Stimulated activated CD4-positive, alpha-beta T cell treated with anti-CD3 and anti-CD28 coated beads, Interleukin-15, amount 100 ng/mL, for 48 hours (primary cell): ENCODE measurements at regions not wholly inside any gene's neighbourhood (a gene's known extent, or its start where the extent isn't known, plus 50 kb on each side); places are given as distances from the start of the nearest gene placed in this dataset.

ENCODE experiments used
- DNase-seq, 2 donors: peaks; one replicate each; pipeline ENCODE4 v3.0.0-alpha.2; 2020; ENCODE audit warnings: low read depth in 2 of 2

DNA sequence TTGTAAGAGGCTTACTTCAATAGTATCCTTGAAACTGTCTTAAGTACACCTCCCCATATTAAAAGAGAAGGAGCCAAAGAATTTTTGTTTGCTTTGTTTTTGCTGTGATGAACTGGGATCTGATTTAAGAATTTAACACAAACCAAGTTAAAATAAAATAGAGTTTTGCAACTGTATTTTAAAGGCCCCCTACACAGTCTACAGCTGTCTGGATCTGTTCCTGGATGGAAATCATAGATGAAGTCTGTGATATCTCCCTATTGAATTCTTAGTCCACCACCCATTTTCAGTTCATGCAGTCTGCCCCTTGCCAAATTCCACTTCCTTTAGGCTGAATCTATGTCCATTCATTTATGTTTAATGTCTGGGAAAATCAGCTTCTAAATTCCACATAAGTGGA, 169.8 kb upstream of the MEOX2 start:
- DNase-seq, result no peak

DNA sequence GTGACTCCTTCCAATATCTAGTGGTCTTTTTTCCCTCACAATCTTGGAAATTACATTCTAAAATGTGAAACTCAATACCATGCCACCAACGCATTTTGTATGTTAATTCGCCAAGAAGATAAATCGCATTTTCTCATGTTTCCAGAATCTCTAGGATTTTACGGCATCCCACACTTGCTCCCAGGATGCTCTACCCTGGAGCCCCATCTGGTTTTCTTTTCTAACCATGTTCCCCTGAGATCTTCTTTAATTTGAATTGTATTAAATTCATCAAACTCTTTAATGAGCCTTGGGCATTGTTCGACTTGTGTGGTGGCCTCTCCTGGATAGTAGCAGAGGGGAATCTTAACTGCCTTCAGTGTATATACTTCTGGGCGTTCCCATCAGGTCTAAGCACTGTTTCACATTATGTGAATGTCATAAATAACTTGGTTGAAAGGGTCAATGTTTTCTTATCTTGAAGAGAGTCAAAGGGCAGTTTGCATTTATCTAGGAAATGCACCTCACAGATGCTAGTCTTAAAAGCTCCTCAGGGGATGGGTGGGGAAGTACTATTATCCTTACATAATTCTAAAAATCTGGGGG, 169.1 kb upstream of the MEOX2 start:
- no peak for DNase-seq

DNA sequence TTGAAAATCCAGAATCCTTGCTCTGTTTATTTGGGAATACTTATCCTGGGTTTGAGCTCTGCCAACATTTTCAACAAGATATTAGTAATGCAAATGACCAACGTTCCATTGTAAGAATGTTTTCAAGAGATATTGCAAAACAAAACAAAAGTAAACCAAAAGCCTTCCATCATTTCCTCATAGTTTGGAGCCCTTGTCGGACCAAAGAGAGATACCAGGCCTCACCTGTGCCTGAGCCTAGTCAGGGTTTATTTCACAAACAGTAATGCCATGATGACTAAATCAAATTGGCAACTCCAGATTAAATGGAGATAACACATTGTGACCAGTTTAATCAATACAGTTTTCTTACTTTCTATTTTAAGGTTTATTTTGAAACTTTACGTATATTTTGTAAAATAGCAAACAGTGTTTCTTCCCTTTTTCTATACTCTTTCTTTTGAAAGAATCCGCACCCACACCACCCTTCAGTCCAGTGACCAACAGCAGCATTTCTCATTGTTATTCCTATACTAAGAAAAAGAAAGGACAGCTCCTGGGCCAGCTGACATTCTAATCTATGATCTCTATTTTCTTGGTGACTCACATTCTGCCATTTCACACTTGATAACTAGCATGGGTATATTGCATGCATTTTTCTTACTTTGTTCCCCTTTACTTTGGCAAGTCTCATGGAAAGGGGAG, 168.5 kb upstream of the MEOX2 start:
- DNase-seq, result no peak

DNA sequence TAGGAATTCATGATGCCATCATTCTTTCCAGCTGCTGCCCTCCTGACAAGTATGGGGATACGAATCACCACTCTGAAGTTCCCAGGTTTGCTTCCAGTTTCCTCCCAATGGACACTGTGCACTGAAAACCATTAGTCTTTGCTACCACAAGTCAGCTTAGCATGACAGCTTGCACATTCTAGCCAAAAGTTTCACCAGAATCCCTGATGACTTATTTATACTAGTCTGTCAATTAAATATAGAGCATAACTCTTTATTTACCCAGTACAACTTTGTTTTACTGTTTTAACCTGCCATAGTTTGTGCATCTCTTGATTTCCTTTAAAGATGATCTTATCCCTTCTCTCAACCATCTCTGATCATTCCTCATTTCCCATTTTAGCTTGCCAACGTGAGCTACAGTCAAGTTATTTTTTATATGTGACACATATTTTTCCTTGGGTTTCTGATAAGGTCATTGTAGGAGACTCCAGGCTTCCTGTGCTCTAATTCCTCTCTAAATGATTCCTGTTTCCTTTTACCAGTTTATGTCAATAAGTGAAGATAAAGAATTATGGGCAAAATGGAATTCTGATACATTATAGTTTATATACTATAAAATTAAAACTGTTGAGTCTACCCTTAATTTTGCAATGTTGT, 167.5 kb upstream of the MEOX2 start:
- DNase-seq, result no peak

DNA sequence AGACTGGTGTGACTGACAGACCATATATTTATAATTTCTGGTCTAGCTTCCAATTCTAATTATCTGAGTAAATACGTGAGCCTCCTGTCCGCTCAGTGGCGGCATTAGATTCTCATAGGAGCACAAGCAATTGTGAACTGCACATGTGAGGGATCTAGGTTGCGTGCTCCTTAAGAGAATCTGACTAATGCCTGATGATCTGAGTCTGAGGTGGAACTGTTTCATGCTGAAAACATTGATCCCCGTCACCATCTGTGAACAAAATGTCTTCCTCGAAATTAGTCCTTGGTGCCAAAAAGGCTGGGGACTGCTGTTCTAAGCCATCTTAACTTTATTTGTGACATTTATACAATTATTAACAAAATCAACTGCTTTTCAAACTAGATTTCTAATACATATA, 164.7 kb upstream of the MEOX2 start:
- no peak for DNase-seq

DNA sequence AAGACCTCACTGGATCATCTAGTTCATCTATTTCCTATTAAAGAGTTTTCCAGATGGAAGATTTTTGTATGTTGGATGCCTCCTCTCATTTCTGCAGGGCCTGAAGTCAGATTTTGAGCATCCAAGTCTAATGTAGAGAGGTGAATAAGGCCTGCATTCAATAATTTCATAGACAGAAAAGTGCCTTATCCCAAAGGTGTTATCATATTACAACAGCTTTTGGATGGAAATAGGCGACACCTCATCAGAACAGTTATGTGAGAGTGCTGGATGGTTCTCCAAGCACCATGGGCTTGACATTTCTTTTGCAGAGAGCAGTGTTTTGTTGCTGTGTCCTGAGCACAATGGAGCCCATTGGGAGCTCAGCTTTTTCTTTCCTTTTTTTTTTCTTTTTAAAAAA, 162.4 kb upstream of the MEOX2 start:
- DNase-seq, result no peak

DNA sequence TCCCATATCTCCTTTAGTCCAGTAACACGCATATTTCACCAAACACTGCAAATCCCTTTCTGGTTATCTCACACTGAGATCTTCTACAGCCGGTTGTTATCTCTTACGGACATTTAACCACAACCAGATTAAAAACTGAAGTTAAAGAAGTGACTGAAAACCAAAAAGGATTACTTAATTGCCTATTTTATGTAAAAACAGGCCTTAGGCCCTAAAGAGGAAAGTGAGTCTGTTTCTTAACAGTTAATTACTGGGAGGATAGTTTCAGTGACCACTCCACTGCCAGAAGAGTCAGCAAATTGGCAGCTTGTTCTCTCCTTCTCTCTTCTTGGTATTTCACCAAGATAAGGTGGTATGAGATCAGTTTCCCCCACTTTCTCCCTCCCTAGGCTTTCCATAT, 161.9 kb upstream of the MEOX2 start:
- DNase-seq, result no peak

DNA sequence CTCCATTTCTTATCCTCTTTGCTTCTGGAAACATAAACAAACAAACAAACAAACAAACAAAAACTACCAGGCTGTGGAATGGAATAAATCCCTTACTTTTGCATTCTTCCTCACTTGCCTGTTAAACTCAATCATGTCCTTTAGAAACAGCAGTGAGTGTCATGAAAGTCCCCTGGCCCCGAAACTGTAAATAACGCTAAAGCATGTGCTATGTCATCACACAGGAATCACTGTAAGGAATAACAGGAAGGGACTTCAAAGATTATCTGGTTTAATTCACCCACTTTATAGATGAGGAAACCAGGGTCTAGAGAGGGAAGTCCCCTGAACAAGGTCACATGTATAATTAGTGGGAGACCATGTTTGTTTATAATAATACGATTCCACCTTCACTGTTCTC, 159.4 kb upstream of the MEOX2 start:
- DNase-seq, result no peak

DNA sequence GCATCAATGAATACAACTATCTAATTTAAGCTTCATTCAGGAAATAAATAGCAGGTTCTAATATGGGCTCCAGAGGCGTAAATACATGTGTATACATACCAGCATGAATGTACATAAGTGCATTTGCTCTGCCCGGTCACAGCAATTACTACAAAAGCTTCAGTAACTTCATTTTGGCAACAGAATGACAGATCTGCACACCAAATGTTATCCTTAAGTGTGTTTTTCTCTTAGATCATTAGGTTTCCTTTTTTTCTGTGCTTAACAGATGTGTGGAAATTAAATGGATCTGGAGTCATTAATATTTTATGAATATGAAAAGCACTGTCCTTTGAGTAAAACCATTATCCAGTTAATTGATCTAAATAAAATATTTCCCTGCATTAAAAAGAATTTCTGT, 159.0 kb upstream of the MEOX2 start:
- no peak for DNase-seq

DNA sequence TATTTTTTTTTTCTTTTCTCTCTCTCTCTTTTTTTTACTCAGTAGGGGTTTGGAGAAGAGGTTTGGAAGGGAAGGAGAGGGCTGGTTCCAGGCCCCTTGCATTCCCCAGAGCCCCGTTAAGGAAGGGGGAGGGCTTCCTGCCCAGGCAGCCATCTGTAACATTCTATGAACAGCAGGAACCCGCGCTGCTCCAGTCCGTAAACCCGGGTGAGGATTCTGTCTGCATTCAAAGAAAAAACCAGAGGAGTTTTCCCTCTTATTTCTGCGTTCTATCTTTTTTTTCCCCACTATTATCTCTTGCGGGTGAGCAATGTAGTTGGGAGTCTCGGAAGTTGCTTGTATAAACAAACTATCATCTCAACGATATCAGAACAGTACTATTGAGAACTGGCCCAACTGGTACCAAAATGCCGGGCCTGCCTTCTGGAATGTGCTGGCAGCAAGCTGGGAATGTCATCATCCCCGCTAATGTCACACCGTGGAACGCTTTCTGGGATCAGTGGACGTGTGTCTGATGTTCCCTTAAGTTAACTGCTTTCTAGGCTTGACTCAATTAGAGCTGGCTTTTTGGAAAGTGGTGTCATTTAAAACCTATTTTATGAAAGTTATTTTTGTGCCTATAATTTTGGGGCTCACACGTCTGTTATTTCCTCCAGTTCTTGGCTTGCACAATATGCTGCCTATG, 153.1 kb upstream of the MEOX2 start:
- DNase-seq, result no peak

DNA sequence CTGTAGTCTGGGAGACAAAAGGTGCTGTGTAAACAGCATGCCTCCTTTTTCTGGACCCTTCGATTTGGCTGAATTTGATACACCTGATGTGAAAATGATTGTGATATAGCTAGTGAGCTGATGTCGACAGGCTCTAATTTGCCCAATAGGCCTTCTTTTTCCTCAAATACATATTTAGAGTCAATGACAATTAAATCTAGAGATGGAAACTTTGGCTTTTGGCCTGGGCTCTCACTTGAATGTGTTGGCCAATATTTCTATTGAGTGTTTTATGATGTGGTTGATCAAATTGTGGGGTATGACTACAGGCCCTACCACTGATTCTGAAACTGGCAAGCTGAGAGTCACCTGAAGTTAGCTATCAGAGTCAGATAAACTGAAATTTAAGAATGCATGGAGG, 151.8 kb upstream of the MEOX2 start:
- DNase-seq, result no peak

DNA sequence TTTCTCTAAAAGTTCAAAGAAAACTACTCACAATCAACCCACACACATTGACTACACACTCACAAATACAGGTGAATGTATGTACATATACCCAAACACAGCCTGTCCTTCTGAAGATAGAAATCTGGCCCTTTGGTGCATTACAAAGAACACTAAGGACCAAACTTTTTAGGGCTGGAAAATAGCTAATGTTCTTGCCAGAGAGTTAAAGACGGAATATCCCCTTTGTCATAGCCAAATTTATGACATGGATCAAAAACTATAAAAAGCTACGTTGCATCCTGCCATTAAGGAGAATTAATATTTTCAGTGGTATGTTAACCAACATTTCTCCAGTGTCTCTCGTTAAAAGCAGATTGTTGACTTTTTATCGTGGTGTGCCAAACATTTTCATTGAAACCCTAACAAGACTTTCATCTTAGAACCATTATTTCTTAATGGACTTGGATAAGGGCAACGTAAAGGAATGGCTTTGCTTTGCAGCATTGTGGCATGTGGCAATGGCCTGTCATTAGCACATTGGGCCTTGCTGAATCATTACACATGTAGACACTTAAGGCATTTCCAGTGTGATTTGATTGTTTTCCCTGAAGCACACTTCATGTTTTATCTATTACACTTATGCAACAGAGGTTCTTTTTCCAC, 150.9 kb upstream of the MEOX2 start:
- no peak for DNase-seq

DNA sequence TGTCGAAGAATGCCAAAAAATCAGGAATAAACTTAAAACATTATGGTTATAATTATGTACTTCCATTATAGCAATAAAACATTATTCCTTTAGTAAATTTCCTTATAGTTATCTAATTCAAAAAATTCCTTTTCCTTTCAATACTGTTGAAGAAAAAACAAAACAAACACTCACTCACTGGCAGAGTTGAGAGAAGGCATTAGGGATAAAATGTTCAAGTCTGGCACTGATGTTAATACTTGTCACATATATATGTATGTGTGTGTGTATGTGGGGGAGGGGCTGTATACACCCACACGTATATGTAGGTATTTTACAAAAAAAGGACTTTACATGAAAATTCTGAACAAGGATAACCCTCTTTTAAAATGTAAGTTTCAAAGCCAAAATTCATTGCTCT, 150.2 kb upstream of the MEOX2 start:
- DNase-seq, result no peak

DNA sequence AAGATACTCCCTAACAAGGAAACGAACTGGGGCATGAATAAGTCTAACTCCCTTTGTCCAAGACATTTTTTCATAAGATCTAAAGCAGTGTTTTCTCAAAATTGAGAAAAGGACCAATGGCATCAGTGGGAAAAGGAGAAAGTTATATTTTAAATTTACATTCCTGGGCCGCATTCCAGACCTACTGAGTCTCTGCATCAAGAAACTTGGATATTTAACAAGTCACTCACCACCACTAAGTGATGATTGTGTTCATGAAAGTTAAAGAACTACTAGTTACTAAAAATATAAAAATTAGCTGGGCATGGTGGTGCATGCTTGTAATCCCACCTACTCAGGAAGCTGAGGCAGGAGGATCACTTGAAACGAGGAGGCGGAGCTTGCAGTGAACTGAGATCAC, 149.6 kb upstream of the MEOX2 start:
- DNase-seq, result no peak

DNA sequence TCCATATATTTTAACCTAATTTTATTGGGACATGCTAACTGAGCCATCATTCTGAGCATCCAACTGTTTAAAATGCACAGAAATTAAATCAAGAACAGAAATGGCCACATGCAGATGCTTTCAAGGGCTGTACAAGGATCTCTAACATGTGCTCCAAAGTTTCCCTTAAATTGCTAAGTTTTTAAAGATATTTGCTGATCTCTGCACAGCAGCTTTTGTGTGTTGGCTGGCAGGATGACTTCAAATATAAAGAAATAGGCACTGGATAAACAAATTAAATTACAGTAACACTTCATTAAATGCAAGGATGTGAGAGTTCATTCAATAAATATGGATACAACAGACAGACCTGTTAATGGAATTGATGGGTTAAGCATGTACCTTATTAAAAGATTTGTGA, 148.0 kb upstream of the MEOX2 start:
- no peak for DNase-seq

DNA sequence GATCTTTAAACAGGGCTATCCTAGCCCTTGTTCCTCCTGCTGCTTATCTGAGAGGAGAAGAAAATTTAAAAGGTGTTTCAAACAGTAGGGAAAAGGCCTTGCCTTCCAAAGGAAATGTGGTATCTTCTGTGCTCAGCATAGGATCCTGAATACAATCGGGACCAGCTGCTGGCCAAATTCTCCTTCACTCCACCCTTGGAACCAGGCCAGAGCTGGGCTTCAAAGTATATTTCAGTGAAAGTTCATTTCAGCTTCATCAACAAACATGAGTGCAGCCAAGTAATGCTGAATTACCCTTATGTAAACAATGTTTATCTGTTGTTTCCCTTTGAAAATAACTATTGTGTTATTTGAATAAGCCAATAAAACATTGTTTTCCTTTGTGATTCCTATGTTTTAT, 146.5 kb upstream of the MEOX2 start:
- DNase-seq, result no peak

DNA sequence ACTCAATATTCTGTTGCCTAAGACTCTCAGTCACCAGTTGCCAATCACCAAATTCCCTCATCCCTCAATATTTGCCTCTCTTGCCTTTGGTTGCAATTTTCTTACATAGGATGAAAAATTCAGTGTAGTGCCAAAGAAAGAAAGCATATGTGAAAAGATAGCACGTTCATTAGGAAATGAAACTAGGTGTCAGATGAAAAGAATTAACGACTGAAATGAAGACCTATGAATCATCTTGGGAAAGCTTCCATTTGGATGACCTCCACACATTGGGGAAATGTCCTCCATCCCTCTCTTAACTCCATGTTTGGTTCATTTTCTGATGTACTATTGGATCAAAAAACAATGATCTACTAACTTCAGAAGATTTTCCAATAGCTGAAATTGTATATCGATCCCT, 145.1 kb upstream of the MEOX2 start:
- no peak for DNase-seq

DNA sequence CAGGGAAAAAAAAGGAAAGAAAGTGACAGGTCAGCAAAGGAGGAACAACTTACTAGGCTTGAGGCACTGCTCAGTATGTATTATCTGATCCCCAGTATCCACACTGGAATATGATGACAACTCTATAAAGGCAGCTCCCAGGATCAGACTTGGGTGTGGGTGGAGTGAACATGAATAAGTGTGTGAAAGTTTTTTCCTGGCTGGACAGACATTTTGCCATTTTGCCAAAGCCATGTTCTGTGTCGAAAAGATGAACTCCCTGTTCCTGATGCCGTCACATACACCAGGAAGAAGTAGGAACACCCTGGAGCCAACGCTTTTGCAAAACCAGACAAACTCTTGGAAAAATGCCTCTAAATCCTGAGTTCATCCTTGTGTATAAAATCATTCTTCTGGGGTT, 143.2 kb upstream of the MEOX2 start:
- DNase-seq, result no peak

DNA sequence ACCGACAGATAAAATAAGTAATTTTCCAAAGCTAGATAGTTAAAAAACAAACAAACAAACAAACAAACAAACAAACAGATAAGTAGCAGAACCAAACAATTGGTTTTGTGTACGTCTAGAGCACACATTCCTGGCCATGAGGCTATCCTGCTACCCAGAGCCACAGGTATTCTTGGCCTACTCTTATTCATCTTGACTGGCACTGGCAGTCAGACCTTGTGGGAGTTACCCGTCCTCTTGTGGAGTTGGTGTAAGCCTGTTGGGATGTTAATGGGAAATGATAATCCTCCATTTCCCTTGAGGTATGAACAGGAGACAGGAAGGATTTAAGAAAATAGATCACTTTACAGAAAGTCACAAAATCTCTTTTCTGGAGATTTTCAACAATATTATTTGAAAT, 142.4 kb upstream of the MEOX2 start:
- no peak for DNase-seq

DNA sequence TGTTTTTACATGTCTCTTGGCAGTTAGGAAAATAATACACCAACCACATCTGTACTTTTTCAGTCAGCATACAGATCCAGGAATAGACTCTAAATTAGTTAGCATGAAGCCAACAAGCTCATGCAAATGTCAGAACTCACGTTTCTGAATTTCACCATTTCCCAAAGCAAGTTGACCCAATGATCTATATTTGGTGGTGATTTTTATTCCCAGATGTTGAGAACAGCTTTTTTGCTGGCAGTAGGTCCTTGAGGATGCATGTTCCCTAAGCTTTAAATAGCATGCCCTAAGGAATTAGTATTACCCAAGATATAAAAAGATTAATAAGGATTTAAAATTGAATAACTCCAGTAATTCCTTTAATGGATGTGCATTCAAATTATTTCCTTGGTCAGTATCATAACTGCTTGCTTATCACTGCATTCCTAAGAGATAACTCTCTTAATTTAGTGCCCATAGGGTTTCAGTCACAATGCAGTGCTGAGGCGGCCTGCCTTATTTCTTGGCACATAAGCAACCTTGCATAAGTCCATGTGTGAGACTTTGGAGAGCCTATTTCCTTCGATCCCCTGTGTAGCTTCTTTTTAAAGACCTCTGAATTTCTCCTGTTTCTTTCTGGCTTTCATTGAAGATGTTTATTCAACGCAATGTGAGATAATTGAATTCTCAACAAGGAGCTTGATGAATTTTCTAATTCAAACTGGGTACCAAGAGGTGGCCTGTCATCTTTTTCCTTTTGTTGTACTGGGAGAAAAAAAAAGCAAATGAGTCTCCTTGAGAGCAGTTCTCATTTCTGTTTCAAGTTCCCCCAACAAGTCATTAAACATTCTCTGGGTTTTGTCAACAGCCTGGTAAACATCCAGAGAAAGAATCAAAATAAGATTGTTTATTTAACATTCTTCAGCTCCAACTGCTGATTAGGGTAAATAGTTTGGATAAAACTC, 135.3 kb upstream of the MEOX2 start:
- no peak for DNase-seq

DNA sequence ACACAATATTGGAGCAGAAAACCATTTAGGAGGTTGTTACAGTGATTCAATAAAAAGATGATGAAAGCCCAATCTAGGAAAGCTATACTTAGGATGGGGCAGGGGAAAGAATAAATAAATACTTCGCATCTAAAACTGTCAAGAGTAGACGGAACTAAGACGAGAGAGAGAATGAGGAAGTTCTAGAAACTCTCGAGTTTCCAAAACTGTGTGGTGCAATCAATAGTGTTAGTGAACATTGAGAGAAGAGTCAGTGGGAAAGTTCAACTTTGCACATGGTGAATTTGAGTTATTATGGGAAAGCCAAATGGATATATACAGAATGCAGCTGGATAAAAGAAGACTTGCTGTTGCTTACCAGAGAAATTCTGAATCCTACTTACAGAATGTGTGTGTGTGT, 133.8 kb upstream of the MEOX2 start:
- no peak for DNase-seq
